Upper lobe of right lung (tissue), 1 donor: ENCODE measurements at regions not wholly inside any gene's neighbourhood (a gene's known extent, or its start where the extent isn't known, plus 50 kb on each side); places are given as distances from the start of the nearest gene placed in this dataset.
A peak's percentile ranks its signal among the peaks of the same experiment; 100 is the strongest.
"Not testable (repeated sequence)": the region's sequence is repeated elsewhere in the genome, so short reads cannot be mapped to it uniquely, and the experiment has no call there.

Source experiments
- ATAC-seq: fragments of 200-7000 bp; cut with Tn5 transposase; one replicate; pipeline ENCODE4 v1.9.1; 2020; ENCODE audit warnings: mild to moderate bottlenecking, moderate library complexity
- DNase-seq: peaks from one replicate; pipeline ENCODE4 v3.0.0-alpha.2; 2020
- H3K27ac ChIP-seq: fragments of 200-600 bp; one replicate; pipeline ENCODE4 v1.8.0; 2022
- H3K27me3 ChIP-seq: fragments of 200-600 bp; one replicate; pipeline ENCODE4 v1.8.0; 2022; ENCODE audit warnings: mild to moderate bottlenecking
- H3K36me3 ChIP-seq: fragments of 200-600 bp; one replicate; pipeline ENCODE4 v1.8.0; 2022
- H3K4me1 ChIP-seq: fragments of 200-600 bp; one replicate; pipeline ENCODE4 v1.8.0; 2022
- H3K4me3 ChIP-seq: fragments of 200-600 bp; one replicate; pipeline ENCODE4 v1.8.0; 2022; ENCODE audit warnings: mild to moderate bottlenecking
- H3K9me3 ChIP-seq: fragments of 200-600 bp; one replicate; pipeline ENCODE4 v1.8.0; 2022
- intact Hi-C: fragments of 100-400 bp; cut with DNase I; formaldehyde crosslinking; loops from one replicate; pipeline ENCODE4 v1.11.0; 2022
- TF ChIP-seq, protein P1 (sequence below): fragments of 200-600 bp; IDR thresholded peaks from one replicate; pipeline ENCODE4 v1.8.0; 2022; ENCODE audit warnings: antibody characterized with exemption
- donor health status: DM: no; HTN: yes; CAD: no; lungs with severe emphysema.

DNA sequence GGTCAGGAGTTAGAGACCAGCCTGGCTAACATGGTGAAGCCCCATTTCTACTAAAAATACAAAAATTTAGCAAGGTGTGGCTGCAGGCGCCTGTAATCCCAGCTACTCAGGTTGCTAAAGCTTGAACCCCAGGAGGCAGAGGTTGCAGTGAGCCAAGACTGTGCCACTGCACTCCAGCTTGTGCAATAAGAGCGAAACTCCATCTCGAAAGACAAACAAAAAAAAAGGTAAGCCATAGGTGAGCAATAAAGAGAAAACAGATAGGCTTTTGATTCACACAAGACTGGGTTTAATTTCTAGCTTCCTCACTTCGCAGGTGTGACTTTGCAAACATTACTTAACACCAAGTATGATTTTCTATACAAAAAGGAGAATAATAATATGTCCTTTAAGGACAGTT lies 72.3 kb upstream of the ACBD5 start:
- H3K27ac ChIP-seq, result no peak overlapping the region
- H3K4me1 ChIP-seq, result no peaks in the 10 kb centered on the region
- no peak for DNase-seq
- intact Hi-C loops, result no loop called here
- TF ChIP-seq, protein P1, sequence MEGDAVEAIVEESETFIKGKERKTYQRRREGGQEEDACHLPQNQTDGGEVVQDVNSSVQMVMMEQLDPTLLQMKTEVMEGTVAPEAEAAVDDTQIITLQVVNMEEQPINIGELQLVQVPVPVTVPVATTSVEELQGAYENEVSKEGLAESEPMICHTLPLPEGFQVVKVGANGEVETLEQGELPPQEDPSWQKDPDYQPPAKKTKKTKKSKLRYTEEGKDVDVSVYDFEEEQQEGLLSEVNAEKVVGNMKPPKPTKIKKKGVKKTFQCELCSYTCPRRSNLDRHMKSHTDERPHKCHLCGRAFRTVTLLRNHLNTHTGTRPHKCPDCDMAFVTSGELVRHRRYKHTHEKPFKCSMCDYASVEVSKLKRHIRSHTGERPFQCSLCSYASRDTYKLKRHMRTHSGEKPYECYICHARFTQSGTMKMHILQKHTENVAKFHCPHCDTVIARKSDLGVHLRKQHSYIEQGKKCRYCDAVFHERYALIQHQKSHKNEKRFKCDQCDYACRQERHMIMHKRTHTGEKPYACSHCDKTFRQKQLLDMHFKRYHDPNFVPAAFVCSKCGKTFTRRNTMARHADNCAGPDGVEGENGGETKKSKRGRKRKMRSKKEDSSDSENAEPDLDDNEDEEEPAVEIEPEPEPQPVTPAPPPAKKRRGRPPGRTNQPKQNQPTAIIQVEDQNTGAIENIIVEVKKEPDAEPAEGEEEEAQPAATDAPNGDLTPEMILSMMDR, result no peak
- no peaks in the 10 kb centered on the region for H3K27me3 ChIP-seq
- ATAC-seq, result no peak
- no peak overlapping the region for H3K4me3 ChIP-seq
- no peaks in the 10 kb centered on the region for H3K36me3 ChIP-seq
- no peaks in the 10 kb centered on the region for H3K9me3 ChIP-seq

DNA sequence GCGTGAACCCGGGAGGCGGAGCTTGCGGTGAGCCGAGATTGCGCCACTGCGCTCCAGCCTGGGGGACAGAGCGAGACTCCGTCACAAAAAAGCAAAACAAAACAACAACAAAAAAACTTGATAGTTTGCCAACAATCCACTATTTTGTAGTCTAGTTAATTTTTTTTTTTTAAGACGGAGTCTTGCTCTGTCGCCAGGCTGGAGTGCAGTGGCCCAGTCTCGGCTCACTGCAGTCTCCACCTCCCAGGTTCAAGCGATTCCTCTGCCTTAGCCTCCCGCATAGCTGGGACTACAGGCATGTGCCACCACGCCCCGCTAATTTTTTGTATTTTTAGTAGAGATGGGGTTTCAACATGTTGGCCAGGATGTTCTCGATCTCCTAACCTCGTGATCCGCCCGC lies 71.2 kb upstream of the ACBD5 start:
- ATAC-seq, H3K27ac ChIP-seq, intact Hi-C loops, H3K4me3 ChIP-seq, H3K9me3 ChIP-seq, H3K36me3 ChIP-seq, H3K4me1 ChIP-seq, DNase-seq, H3K27me3 ChIP-seq: not testable (repeated sequence)

DNA sequence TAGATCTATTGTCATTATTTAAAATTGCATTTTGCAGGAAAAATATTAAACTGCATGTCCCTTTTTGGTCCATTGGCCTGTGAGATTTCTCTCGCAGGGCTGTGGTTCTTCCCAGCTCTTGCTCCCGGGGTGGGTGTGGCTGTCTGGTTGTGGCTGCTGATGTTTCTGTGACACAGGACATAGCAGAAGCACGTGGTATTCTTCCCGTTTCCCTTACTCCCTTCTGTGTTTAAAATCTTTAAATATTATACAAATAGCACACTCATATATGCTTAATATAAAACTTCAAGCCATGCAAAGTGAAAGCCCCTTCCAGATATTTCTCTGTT lies 57.9 kb upstream of the ACBD5 start:
- peak; percentile 72 for DNase-seq
- ATAC-seq, result peak; percentile 89
- H3K27me3 ChIP-seq, H3K27ac ChIP-seq, H3K9me3 ChIP-seq, H3K4me1 ChIP-seq, intact Hi-C loops, H3K4me3 ChIP-seq, H3K36me3 ChIP-seq: not testable (repeated sequence)

DNA sequence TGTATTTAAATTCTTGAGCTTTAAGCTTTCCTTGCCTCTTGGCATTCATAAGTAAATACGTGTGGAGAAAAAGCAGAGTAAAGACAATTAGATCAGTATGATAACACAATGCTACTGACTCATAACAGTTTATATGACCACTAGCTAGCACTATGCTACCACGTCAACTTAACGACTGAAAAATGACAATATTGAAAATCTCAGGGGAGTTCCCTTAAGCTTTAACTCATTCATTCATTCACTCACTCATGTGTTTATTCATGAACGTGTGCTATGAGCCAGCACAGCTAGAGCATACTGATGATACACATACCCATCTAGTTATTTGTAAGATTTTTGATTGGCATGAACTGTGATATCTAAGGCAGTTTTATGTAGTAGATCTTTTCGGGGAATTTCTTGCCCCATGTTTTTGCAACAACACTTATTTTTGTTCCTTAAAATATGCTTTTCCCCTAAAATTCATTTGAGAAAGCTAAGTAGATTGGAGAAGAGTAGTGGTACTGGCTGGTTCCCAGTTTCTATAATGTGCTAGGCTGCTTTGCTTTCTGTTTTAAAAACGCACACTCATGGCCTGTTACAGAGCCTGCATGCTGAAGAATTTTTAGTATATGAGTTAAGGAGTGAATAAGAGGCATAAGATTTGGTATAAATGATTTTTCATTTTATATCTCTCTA lies 57.4 kb upstream of the ACBD5 start:
- Histone ChIP-seq H3K4me3 (no peak overlapping the region), H3K9me3 (no peaks in the 10 kb centered on the region), H3K4me1 (no peaks in the 10 kb centered on the region), H3K27ac (no peak overlapping the region), H3K36me3 (no peaks in the 10 kb centered on the region), H3K27me3 (no peaks in the 10 kb centered on the region)
- no peak for DNase-seq
- intact Hi-C loops, result no loop called here
- TF ChIP-seq, protein P1, result no peak
- peak; percentile 49 for ATAC-seq

DNA sequence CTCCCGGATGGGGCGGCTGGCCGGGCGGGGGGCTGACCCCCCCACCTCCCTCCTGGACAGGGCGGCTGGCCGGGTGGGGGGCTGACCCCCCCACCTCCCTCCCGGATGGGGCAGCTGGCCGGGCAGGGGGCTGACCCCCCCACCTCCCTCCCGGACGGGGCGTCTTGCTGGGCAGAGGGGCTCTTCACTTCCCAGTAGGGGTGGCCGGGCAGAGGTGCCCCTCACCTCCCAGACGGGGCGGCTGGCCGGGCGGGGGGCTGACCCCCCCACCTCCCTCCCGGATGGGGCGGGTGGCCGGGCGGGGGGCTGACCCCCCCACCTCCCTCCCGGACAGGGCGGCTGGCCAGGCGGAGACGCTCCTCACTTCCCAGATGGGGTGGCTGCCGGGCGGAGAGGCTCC lies 55.7 kb upstream of the ACBD5 start:
- ATAC-seq, H3K4me1 ChIP-seq, DNase-seq, H3K36me3 ChIP-seq, H3K9me3 ChIP-seq, H3K4me3 ChIP-seq, H3K27ac ChIP-seq, H3K27me3 ChIP-seq, intact Hi-C loops: not testable (repeated sequence)

DNA sequence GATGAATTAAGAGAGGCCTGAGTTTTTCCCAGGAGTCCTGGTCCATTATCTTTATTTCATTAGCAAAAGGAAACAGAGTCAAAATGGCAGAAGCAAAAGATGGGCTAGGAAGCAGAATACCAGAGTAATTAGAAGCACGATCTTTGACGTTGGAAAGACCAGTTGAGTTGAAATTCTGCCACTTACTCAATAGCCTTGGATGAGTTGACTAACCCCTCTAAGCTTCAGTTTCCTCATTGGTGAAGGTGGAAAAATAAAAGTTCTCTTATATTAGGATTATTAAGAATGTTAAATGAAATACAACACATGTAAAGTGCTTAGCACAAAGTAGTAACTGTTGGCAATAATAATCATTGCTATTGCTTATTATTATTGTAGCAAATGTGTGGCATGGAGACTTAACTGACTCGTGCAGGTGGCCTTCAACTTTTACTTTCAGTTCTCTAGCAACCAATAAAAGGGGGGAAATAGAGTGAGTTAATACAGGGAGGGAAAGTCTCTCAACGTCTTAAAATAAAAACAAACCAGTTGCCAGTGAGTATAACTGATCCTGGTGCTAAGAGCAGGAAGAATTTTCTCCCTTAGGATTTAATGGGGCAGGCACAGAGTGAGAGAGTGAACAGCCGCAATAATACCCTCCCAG lies 50.8 kb upstream of the ACBD5 start:
- H3K27me3 ChIP-seq, H3K4me1 ChIP-seq, intact Hi-C loops, ATAC-seq, H3K9me3 ChIP-seq, DNase-seq, H3K27ac ChIP-seq, H3K4me3 ChIP-seq, H3K36me3 ChIP-seq: not testable (repeated sequence)
